SU-DHL-6 (cell line): ENCODE measurements at regions not wholly inside any gene's neighbourhood (a gene's known extent, or its start where the extent isn't known, plus 50 kb on each side); places are given as distances from the start of the nearest gene placed in this dataset.
"Not testable (repeated sequence)": the region's sequence is repeated elsewhere in the genome, so short reads cannot be mapped to it uniquely, and the experiment has no call there.

Experiments
- CTCF ChIP-seq: fragments of 200-600 bp; sonication (generic); IDR thresholded peaks from one replicate; pipeline ENCODE4 v1.5.1; 2017; ENCODE audit warnings: antibody characterized with exemption, mild to moderate bottlenecking, low read length, moderate library complexity; ENCODE audit not compliant: insufficient read depth, poor library complexity, severe bottlenecking
- EZH2phosphoT487 ChIP-seq: fragments of 200-600 bp; sonication (generic), shearing (Covaris generic); conservative IDR thresholded peaks from 2 replicates; pipeline ENCODE4 v1.6.1; 2018; ENCODE audit warnings: mild to moderate bottlenecking, antibody characterized with exemption, low read length, moderate library complexity, mixed read lengths

- not testable (repeated sequence) for TF ChIP-seq CTCF, EZH2phosphoT487
These were observed 81.0 kb downstream of the PPIAL4C start for GRCh38 chr1:149664624-149665023.
